ENCODE measurements at regions not wholly inside any gene's neighbourhood (a gene's known extent, or its start where the extent isn't known, plus 50 kb on each side); places are given as distances from the start of the nearest gene placed in this dataset.

GRCh38 chr12:60114169-60114568 is 518.3 kb downstream of the SLC16A7 start:
- no peak for TF ChIP-seq POU5F1 (IDR thresholded peaks at IDR 0.05; ENCODE audit: low read depth, low read length)
- TF ChIP-seq, protein P1, sequence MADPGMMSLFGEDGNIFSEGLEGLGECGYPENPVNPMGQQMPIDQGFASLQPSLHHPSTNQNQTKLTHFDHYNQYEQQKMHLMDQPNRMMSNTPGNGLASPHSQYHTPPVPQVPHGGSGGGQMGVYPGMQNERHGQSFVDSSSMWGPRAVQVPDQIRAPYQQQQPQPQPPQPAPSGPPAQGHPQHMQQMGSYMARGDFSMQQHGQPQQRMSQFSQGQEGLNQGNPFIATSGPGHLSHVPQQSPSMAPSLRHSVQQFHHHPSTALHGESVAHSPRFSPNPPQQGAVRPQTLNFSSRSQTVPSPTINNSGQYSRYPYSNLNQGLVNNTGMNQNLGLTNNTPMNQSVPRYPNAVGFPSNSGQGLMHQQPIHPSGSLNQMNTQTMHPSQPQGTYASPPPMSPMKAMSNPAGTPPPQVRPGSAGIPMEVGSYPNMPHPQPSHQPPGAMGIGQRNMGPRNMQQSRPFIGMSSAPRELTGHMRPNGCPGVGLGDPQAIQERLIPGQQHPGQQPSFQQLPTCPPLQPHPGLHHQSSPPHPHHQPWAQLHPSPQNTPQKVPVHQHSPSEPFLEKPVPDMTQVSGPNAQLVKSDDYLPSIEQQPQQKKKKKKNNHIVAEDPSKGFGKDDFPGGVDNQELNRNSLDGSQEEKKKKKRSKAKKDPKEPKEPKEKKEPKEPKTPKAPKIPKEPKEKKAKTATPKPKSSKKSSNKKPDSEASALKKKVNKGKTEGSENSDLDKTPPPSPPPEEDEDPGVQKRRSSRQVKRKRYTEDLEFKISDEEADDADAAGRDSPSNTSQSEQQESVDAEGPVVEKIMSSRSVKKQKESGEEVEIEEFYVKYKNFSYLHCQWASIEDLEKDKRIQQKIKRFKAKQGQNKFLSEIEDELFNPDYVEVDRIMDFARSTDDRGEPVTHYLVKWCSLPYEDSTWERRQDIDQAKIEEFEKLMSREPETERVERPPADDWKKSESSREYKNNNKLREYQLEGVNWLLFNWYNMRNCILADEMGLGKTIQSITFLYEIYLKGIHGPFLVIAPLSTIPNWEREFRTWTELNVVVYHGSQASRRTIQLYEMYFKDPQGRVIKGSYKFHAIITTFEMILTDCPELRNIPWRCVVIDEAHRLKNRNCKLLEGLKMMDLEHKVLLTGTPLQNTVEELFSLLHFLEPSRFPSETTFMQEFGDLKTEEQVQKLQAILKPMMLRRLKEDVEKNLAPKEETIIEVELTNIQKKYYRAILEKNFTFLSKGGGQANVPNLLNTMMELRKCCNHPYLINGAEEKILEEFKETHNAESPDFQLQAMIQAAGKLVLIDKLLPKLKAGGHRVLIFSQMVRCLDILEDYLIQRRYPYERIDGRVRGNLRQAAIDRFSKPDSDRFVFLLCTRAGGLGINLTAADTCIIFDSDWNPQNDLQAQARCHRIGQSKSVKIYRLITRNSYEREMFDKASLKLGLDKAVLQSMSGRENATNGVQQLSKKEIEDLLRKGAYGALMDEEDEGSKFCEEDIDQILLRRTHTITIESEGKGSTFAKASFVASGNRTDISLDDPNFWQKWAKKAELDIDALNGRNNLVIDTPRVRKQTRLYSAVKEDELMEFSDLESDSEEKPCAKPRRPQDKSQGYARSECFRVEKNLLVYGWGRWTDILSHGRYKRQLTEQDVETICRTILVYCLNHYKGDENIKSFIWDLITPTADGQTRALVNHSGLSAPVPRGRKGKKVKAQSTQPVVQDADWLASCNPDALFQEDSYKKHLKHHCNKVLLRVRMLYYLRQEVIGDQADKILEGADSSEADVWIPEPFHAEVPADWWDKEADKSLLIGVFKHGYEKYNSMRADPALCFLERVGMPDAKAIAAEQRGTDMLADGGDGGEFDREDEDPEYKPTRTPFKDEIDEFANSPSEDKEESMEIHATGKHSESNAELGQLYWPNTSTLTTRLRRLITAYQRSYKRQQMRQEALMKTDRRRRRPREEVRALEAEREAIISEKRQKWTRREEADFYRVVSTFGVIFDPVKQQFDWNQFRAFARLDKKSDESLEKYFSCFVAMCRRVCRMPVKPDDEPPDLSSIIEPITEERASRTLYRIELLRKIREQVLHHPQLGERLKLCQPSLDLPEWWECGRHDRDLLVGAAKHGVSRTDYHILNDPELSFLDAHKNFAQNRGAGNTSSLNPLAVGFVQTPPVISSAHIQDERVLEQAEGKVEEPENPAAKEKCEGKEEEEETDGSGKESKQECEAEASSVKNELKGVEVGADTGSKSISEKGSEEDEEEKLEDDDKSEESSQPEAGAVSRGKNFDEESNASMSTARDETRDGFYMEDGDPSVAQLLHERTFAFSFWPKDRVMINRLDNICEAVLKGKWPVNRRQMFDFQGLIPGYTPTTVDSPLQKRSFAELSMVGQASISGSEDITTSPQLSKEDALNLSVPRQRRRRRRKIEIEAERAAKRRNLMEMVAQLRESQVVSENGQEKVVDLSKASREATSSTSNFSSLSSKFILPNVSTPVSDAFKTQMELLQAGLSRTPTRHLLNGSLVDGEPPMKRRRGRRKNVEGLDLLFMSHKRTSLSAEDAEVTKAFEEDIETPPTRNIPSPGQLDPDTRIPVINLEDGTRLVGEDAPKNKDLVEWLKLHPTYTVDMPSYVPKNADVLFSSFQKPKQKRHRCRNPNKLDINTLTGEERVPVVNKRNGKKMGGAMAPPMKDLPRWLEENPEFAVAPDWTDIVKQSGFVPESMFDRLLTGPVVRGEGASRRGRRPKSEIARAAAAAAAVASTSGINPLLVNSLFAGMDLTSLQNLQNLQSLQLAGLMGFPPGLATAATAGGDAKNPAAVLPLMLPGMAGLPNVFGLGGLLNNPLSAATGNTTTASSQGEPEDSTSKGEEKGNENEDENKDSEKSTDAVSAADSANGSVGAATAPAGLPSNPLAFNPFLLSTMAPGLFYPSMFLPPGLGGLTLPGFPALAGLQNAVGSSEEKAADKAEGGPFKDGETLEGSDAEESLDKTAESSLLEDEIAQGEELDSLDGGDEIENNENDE (IDR thresholded peaks at IDR 0.05; ENCODE audit: insufficient replicate concordance, low read length): no peak
- TF ChIP-seq NRF1 (IDR thresholded peaks at IDR 0.05; ENCODE audit: low read depth, low read length): no peak
- no peak for TF ChIP-seq RAD21 (IDR thresholded peaks at IDR 0.05 in 1 of 2, conservative IDR thresholded peaks at IDR 0.05 in 1 of 2; ENCODE audit: low read depth in 2 of 2, low read length in 2 of 2)
- TF ChIP-seq EP300 (IDR thresholded peaks at IDR 0.05; ENCODE audit: borderline replicate concordance in 1 of 2, low read depth in 2 of 2, low read length in 2 of 2): no peak
- TF ChIP-seq SP4 (IDR thresholded peaks at IDR 0.05; ENCODE audit: low read length): no peak
- TF ChIP-seq, protein P2, sequence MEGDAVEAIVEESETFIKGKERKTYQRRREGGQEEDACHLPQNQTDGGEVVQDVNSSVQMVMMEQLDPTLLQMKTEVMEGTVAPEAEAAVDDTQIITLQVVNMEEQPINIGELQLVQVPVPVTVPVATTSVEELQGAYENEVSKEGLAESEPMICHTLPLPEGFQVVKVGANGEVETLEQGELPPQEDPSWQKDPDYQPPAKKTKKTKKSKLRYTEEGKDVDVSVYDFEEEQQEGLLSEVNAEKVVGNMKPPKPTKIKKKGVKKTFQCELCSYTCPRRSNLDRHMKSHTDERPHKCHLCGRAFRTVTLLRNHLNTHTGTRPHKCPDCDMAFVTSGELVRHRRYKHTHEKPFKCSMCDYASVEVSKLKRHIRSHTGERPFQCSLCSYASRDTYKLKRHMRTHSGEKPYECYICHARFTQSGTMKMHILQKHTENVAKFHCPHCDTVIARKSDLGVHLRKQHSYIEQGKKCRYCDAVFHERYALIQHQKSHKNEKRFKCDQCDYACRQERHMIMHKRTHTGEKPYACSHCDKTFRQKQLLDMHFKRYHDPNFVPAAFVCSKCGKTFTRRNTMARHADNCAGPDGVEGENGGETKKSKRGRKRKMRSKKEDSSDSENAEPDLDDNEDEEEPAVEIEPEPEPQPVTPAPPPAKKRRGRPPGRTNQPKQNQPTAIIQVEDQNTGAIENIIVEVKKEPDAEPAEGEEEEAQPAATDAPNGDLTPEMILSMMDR (IDR thresholded peaks at IDR 0.05; ENCODE audit: control extremely low read depth in 1 of 3, insufficient read depth in 1 of 3, low read depth in 1 of 3, low read length in 3 of 3): no peak
- TF ChIP-seq POLR2A (IDR thresholded peaks at IDR 0.05; ENCODE audit: control extremely low read depth in 1 of 2, low read depth in 2 of 2, low read length in 2 of 2): no peak
- TF ChIP-seq SIN3A (conservative IDR thresholded peaks at IDR 0.05 in 1 of 2, IDR thresholded peaks at IDR 0.05 in 1 of 2; ENCODE audit: low read depth in 1 of 2, low read length in 2 of 2): no peak
- TF ChIP-seq TCF12 (IDR thresholded peaks at IDR 0.05; ENCODE audit: low read depth, low read length): no peak
